CD4-positive, alpha-beta T cell (primary cell): ENCODE measurements at regions not wholly inside any gene's neighbourhood (a gene's known extent, or its start where the extent isn't known, plus 50 kb on each side); places are given as distances from the start of the nearest gene placed in this dataset.

ENCODE experiments used
- ATAC-seq: fragments of 200-7000 bp; cut with Tn5 transposase; one replicate; pipeline ENCODE4 v1.10.0; 2022; ENCODE audit warnings: mild to moderate bottlenecking; ENCODE audit not compliant: poor library complexity
- CTCF ChIA-PET: fragments of 350-600 bp; sonication (Branson Sonifier 250); formaldehyde crosslinking; loops from one replicate; lab custom pipeline; 2021; ENCODE audit warnings: antibody characterized with exemption, inconsistent platforms; lab: Charles Lee
- POLR2A ChIA-PET: fragments of 350-600 bp; sonication (Branson Sonifier 250); formaldehyde crosslinking; loops from one replicate; lab custom pipeline; 2021; ENCODE audit warnings: antibody characterized with exemption, inconsistent platforms; lab: Charles Lee
- DNase-seq, 14 experiments: peaks; one replicate each; pipeline ENCODE4 v3.0.0-alpha.2; 2013 to 2020; ENCODE audit warnings: mixed read lengths in 2 of 14
- H3K27ac ChIP-seq, 2 donors: one replicate each; pipeline versions ENCODE4 v1.5.1 to v1.7.0; 2013; ENCODE audit warnings: low read length in 2 of 2, low read depth in 1 of 2, mild to moderate bottlenecking in 1 of 2
- H3K27me3 ChIP-seq, 2 experiments: 1 replicate in 1 of 2; 2 replicates in 1 of 2; pipeline versions ENCODE4 v1.6.1 to v1.7.0; 2013; ENCODE audit warnings: low read length in 2 of 2, control low read depth in 1 of 2, mild to moderate bottlenecking in 1 of 2, moderate library complexity in 1 of 2; ENCODE audit not compliant: insufficient read depth in 2 of 2, control insufficient read depth in 1 of 2
- H3K36me3 ChIP-seq: one replicate; pipeline ENCODE4 v1.6.1; 2013; ENCODE audit warnings: low read length, control low read depth; ENCODE audit not compliant: insufficient read depth
- H3K4me1 ChIP-seq: one replicate; pipeline ENCODE4 v1.6.1; 2013; ENCODE audit warnings: low read length, control low read depth; ENCODE audit not compliant: insufficient read depth
- H3K4me3 ChIP-seq: one replicate; pipeline ENCODE4 v1.5.1; 2013; ENCODE audit warnings: mild to moderate bottlenecking, low read length, moderate library complexity
- H3K9me3 ChIP-seq, 2 experiments: 1 replicate in 1 of 2; 2 replicates in 1 of 2; pipeline versions ENCODE4 v1.6.1 to v1.7.0; 2013; ENCODE audit warnings: low read length in 2 of 2, mild to moderate bottlenecking in 2 of 2, control low read depth in 1 of 2, moderate library complexity in 1 of 2; ENCODE audit not compliant: control insufficient read depth in 1 of 2, insufficient read depth in 1 of 2
- H3K27ac Mint-ChIP-seq: one replicate; pipeline ENCODE4 v1.8.0; 2020; ENCODE audit warnings: mixed read lengths
- H3K27me3 Mint-ChIP-seq: one replicate; pipeline ENCODE4 v1.8.0; 2021; ENCODE audit warnings: mixed read lengths
- H3K36me3 Mint-ChIP-seq: one replicate; pipeline ENCODE4 v1.8.0; 2021; ENCODE audit warnings: low read depth, mixed read lengths
- H3K4me1 Mint-ChIP-seq: one replicate; pipeline ENCODE4 v1.8.0; 2021; ENCODE audit warnings: low read depth, mixed read lengths
- H3K4me3 Mint-ChIP-seq: one replicate; pipeline ENCODE4 v1.8.0; 2020; ENCODE audit warnings: mild to moderate bottlenecking, mixed read lengths
- H3K9me3 Mint-ChIP-seq: one replicate; pipeline ENCODE4 v1.8.0; 2020; ENCODE audit warnings: mixed read lengths
- intact Hi-C, 2 experiments: fragments of 100-400 bp; cut with DNase I in 1 of 2; cut with micrococcal nuclease in 1 of 2; formaldehyde crosslinking; loops; one replicate each; pipeline versions ENCODE4 v1.15.1 to v1.9.0; 2023 to 2025; cut with DNase I, micrococcal nuclease
- TF ChIP-seq, protein P1 (sequence below): fragments of 200-600 bp; IDR thresholded peaks from one replicate; pipeline ENCODE4 v1.8.0; 2022; ENCODE audit warnings: antibody characterized with exemption, mild to moderate bottlenecking

DNA sequence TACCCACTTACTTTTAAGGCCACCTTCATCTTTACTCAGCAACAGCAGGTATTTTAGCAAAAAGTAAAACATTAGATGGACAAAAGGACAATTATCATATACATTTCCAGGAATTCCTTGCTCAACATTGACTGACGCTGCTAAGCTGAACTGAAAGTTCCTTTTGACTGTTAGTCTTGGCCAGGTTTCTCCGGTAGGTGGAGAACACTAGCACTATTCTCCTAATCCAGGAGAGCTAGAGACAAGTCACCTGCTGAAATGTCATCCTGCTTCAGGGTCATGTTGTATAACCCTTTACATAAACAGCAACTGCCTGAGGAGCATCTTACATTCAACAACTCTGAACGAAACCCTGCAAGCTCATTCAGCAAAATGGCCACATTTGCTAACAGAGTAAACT lies 109.0 kb upstream of the ESRRG start:
- ChIA-PET CTCF (no interaction called here), POLR2A (no interaction called here)
- H3K27ac Mint-ChIP-seq, result no peak overlapping the region
- DNase-seq, result no peak
- H3K27me3 ChIP-seq, result no peaks in the 10 kb centered on the region
- intact Hi-C loops, result no loop called here
- no peaks in the 10 kb centered on the region for H3K36me3 Mint-ChIP-seq
- H3K4me3 Mint-ChIP-seq, result no peak overlapping the region
- H3K4me3 ChIP-seq, result no peak overlapping the region
- ATAC-seq, result no peak
- no peaks in the 10 kb centered on the region for H3K27me3 Mint-ChIP-seq
- TF ChIP-seq, protein P1, sequence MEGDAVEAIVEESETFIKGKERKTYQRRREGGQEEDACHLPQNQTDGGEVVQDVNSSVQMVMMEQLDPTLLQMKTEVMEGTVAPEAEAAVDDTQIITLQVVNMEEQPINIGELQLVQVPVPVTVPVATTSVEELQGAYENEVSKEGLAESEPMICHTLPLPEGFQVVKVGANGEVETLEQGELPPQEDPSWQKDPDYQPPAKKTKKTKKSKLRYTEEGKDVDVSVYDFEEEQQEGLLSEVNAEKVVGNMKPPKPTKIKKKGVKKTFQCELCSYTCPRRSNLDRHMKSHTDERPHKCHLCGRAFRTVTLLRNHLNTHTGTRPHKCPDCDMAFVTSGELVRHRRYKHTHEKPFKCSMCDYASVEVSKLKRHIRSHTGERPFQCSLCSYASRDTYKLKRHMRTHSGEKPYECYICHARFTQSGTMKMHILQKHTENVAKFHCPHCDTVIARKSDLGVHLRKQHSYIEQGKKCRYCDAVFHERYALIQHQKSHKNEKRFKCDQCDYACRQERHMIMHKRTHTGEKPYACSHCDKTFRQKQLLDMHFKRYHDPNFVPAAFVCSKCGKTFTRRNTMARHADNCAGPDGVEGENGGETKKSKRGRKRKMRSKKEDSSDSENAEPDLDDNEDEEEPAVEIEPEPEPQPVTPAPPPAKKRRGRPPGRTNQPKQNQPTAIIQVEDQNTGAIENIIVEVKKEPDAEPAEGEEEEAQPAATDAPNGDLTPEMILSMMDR, result no peak
- peaks cover 6% of the 10 kb centered on the region for H3K9me3 Mint-ChIP-seq
- no peaks in the 10 kb centered on the region for H3K4me1 Mint-ChIP-seq
- H3K36me3 ChIP-seq, result no peaks in the 10 kb centered on the region
- no peak overlapping the region for H3K27ac ChIP-seq
- H3K9me3 ChIP-seq, result peaks cover 0 to 7% of the 10 kb centered on the region in 2 experiments
- H3K4me1 ChIP-seq, result no peaks in the 10 kb centered on the region

DNA sequence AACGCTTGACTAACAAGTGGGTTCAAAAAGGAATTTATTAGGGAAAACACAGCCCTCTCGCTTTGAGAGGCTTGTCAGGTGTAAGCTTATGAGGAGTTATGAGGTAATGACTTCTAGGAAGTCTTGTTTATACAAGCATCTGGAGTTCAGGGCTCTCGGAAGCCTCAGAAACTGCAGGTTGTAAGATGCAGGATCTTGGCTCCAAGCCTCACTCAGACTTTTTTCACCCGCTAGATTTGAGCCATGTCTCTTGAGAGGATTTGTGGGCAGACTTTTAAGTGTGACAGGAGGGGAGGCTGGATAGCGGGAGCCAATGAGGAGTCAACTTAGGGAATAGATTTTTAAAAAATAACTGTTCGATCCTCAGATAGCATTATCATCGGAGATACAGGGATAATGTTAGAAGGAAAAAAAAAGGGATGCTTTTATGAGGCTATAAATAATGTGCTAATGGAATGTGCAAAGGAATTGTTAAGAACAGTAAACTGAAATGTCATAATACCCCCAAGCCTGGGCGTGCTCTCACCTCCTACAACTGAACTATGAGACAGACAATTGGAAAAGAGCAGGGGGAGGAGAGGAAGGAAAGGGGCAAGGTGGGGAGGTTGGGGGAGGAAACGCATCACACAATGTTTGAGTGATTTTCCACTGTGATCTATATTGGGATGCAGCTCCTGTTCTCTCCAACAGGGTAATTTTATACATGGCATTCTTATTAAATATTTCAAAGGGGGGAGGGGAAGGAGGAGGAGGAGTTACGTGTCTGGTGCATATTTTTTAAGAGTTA lies 107.4 kb upstream of the ESRRG start:
- Histone ChIP-seq H3K9me3 (peaks cover 0 to 7% of the 10 kb centered on the region in 2 experiments), H3K27me3 (no peaks in the 10 kb centered on the region), H3K27ac (no peak overlapping the region), H3K4me1 (no peaks in the 10 kb centered on the region), H3K36me3 (no peaks in the 10 kb centered on the region), H3K4me3 (no peak overlapping the region)
- intact Hi-C loops, result no loop called here
- ChIA-PET POLR2A (no interaction called here), CTCF (interaction anchor here (0.7 kb wide), 1 partner anchor 1895 kb away, joined by 3 read pairs; no protein-coding TSS in a partner anchor)
- Mint-ChIP-seq H3K27ac (no peak overlapping the region), H3K9me3 (peaks cover 5% of the 10 kb centered on the region), H3K4me1 (no peaks in the 10 kb centered on the region), H3K36me3 (no peaks in the 10 kb centered on the region), H3K27me3 (no peaks in the 10 kb centered on the region), H3K4me3 (no peak overlapping the region)
- ATAC-seq (no peak), DNase-seq (no peak)
- TF ChIP-seq, protein P1, result no peak

DNA sequence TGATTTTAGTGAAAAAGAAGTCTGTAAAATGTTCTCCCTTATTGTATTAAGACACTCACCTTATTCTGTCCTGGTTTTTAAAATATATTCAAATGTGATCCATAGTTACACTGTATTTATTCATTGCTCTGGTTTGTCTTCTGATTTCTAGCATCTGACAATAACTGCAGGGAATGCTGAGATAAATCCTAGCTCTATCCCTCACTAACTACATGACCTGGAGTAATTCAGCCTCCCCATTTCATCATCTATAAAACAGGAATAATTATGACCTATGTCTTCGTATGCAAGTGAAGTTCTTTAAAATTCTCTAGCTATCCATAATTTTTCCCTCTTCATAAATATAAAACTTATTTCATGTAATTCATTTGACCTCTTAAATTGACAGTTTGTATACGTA lies 104.0 kb upstream of the ESRRG start:
- Histone ChIP-seq H3K9me3 (peaks cover 0 to 4% of the 10 kb centered on the region in 2 experiments), H3K36me3 (no peaks in the 10 kb centered on the region), H3K4me1 (no peaks in the 10 kb centered on the region), H3K4me3 (no peak overlapping the region), H3K27me3 (no peaks in the 10 kb centered on the region), H3K27ac (no peak overlapping the region)
- Mint-ChIP-seq H3K36me3 (no peaks in the 10 kb centered on the region), H3K27me3 (no peaks in the 10 kb centered on the region), H3K9me3 (peaks cover 4% of the 10 kb centered on the region), H3K4me3 (no peak overlapping the region), H3K4me1 (no peaks in the 10 kb centered on the region), H3K27ac (no peak overlapping the region)
- CTCF ChIA-PET, result no interaction called here
- ATAC-seq, result no peak
- POLR2A ChIA-PET, result no interaction called here
- DNase-seq, result no peak
- TF ChIP-seq, protein P1, result no peak
- intact Hi-C loops, result no loop called here
